ENCODE measurements at regions not wholly inside any gene's neighbourhood (a gene's known extent, or its start where the extent isn't known, plus 50 kb on each side); places are given as distances from the start of the nearest gene placed in this dataset.

GRCh38 chr2:37585982-37586621, 85.3 kb downstream of the CDC42EP3 start:
- ChIA-PET POLR2A (interaction anchor here (0.6 to 5.7 kb wide), 19 partner anchors 12 to 210 kb away, joined by 3 to 35 read pairs (median 3); no protein-coding TSS in a partner anchor), CTCF (interaction anchor here (1.2 to 1.3 kb wide), 3 partner anchors 47 to 204 kb away, joined by 3 to 4 read pairs (median 3); no protein-coding TSS in a partner anchor)
- peaks cover 79% of the 10 kb centered on the region for H3K4me1 Mint-ChIP-seq (ENCODE audit: insufficient read depth, unreplicated experiment)
- H3K27ac Mint-ChIP-seq (ENCODE audit: low read depth, unreplicated experiment), result peak overlapping the region; percentile 46
- BruUV-seq (replicated peaks), result no TSS peak
- H3K4me3 Mint-ChIP-seq (ENCODE audit: unreplicated experiment), result peak overlapping the region; percentile 29
- no peaks in the 10 kb centered on the region for H3K36me3 Mint-ChIP-seq (ENCODE audit: insufficient read depth, unreplicated experiment)
- H3K9me3 Mint-ChIP-seq (ENCODE audit: unreplicated experiment), result no peaks in the 10 kb centered on the region
- intact Hi-C loops (cut with micrococcal nuclease), result loop anchor here (5.0 kb wide), 1 partner anchor 86 kb away; the partner anchor contains the start of gene CDC42EP3
- TF ChIP-seq CTCF (IDR thresholded peaks at IDR 0.05; ENCODE audit: unreplicated experiment), result no peak
- peak; percentile 91 for DNase-seq (ENCODE audit: unreplicated experiment)
- no peaks in the 10 kb centered on the region for H3K27me3 Mint-ChIP-seq (ENCODE audit: insufficient read depth, unreplicated experiment)

- Mint-ChIP-seq H3K36me3 (ENCODE audit: insufficient read depth, unreplicated experiment) (no peaks in the 10 kb centered on the region), H3K4me3 (ENCODE audit: unreplicated experiment) (peak overlapping the region; percentile 29), H3K27me3 (ENCODE audit: insufficient read depth, unreplicated experiment) (no peaks in the 10 kb centered on the region), H3K4me1 (ENCODE audit: insufficient read depth, unreplicated experiment) (peaks cover 79% of the 10 kb centered on the region), H3K27ac (ENCODE audit: low read depth, unreplicated experiment) (peak overlapping the region; percentile 46), H3K9me3 (ENCODE audit: unreplicated experiment) (no peaks in the 10 kb centered on the region)
- BruUV-seq (replicated peaks), result TSS peak; percentile 79
- intact Hi-C loops (cut with micrococcal nuclease), result loop anchor here (5.0 kb wide), 1 partner anchor 86 kb away; the partner anchor contains the start of gene CDC42EP3
- TF ChIP-seq CTCF (IDR thresholded peaks at IDR 0.05; ENCODE audit: unreplicated experiment), result no peak
- ChIA-PET CTCF (interaction anchor here (1.2 to 1.3 kb wide), 3 partner anchors 47 to 204 kb away, joined by 3 to 4 read pairs (median 3); no protein-coding TSS in a partner anchor), POLR2A (interaction anchor here (0.5 to 5.7 kb wide), 20 partner anchors 13 to 294 kb away, joined by 3 to 35 read pairs (median 3); no protein-coding TSS in a partner anchor)
- no peak for DNase-seq (ENCODE audit: unreplicated experiment)
These were observed 84.7 kb downstream of the CDC42EP3 start for GRCh38 chr2:37586663-37587317.

- no TSS peak for BruUV-seq (replicated peaks)
- H3K36me3 Mint-ChIP-seq (ENCODE audit: insufficient read depth, unreplicated experiment), result no peaks in the 10 kb centered on the region
- no peaks in the 10 kb centered on the region for H3K27me3 Mint-ChIP-seq (ENCODE audit: insufficient read depth, unreplicated experiment)
- ChIA-PET POLR2A (interaction anchor here (0.9 to 5.7 kb wide), 6 partner anchors 27 to 293 kb away, joined by 3 to 35 read pairs (median 7); no protein-coding TSS in a partner anchor), CTCF (interaction anchor here (0.6 kb wide), 1 partner anchor 108 kb away, joined by 3 read pairs; no protein-coding TSS in a partner anchor)
- H3K4me1 Mint-ChIP-seq (ENCODE audit: insufficient read depth, unreplicated experiment), result peaks cover 78% of the 10 kb centered on the region
- no peak for DNase-seq (ENCODE audit: unreplicated experiment)
- no peak for TF ChIP-seq CTCF (IDR thresholded peaks at IDR 0.05; ENCODE audit: unreplicated experiment)
- intact Hi-C loops (cut with micrococcal nuclease), result loop anchor here (5.0 kb wide), 1 partner anchor 84 kb away; the partner anchor contains the start of gene CDC42EP3
- H3K27ac Mint-ChIP-seq (ENCODE audit: low read depth, unreplicated experiment), result peak overlapping the region; percentile 46
- no peak overlapping the region for H3K4me3 Mint-ChIP-seq (ENCODE audit: unreplicated experiment)
- no peaks in the 10 kb centered on the region for H3K9me3 Mint-ChIP-seq (ENCODE audit: unreplicated experiment)
These were observed 83.6 kb downstream of the CDC42EP3 start for GRCh38 chr2:37587817-37588216.

GRCh38 chr2:37588316-37588777, 83.1 kb downstream of the CDC42EP3 start:
- no TSS peak for BruUV-seq (replicated peaks)
- Mint-ChIP-seq H3K27me3 (ENCODE audit: insufficient read depth, unreplicated experiment) (no peaks in the 10 kb centered on the region), H3K4me3 (ENCODE audit: unreplicated experiment) (no peak overlapping the region), H3K36me3 (ENCODE audit: insufficient read depth, unreplicated experiment) (no peaks in the 10 kb centered on the region), H3K9me3 (ENCODE audit: unreplicated experiment) (no peaks in the 10 kb centered on the region), H3K27ac (ENCODE audit: low read depth, unreplicated experiment) (peak overlapping the region; percentile 46), H3K4me1 (ENCODE audit: insufficient read depth, unreplicated experiment) (peaks cover 72% of the 10 kb centered on the region)
- POLR2A ChIA-PET, result interaction anchor here (0.7 to 5.7 kb wide), 7 partner anchors 18 to 214 kb away, joined by 3 to 35 read pairs (median 5); no protein-coding TSS in a partner anchor
- no peak for TF ChIP-seq CTCF (IDR thresholded peaks at IDR 0.05; ENCODE audit: unreplicated experiment)
- CTCF ChIA-PET, result interaction anchor here (0.6 kb wide), 1 partner anchor 109 kb away, joined by 3 read pairs; no protein-coding TSS in a partner anchor
- DNase-seq (ENCODE audit: unreplicated experiment), result peak; percentile 35
- intact Hi-C loops (cut with micrococcal nuclease), result loop anchor here (5.0 kb wide), 1 partner anchor 84 kb away; the partner anchor contains the start of gene CDC42EP3
